Mesendoderm (in vitro differentiated cells): ENCODE measurements at regions not wholly inside any gene's neighbourhood (a gene's known extent, or its start where the extent isn't known, plus 50 kb on each side); places are given as distances from the start of the nearest gene placed in this dataset.

Experiments
- DNase-seq: peaks from one replicate; pipeline ENCODE4 v3.0.0; 2013
- H2AK5ac ChIP-seq: 2 replicates; pipeline ENCODE4 v1.6.1; 2013; ENCODE audit warnings: low read length, inconsistent platforms
- H2BK120ac ChIP-seq: 2 replicates; pipeline ENCODE4 v1.6.1; 2013; ENCODE audit warnings: low read depth, mild to moderate bottlenecking, low read length, moderate library complexity, mixed read lengths
- H2BK15ac ChIP-seq: replicated peaks from 2 replicates; pipeline ENCODE4 v1.6.1; 2013; ENCODE audit warnings: low read depth, mild to moderate bottlenecking, moderate library complexity
- H2BK5ac ChIP-seq: 2 replicates; pipeline ENCODE4 v1.6.1; 2013; ENCODE audit warnings: low read length, inconsistent platforms
- H3K18ac ChIP-seq: 2 replicates; pipeline ENCODE4 v1.6.1; 2013; ENCODE audit warnings: mild to moderate bottlenecking, low read length, mixed read lengths
- H3K23ac ChIP-seq: one replicate; pipeline ENCODE4 v1.6.1; 2013; ENCODE audit warnings: low read length
- H3K27ac ChIP-seq: 2 replicates; pipeline ENCODE4 v1.5.1; 2013; ENCODE audit warnings: low read depth, mild to moderate bottlenecking, inconsistent platforms, low read length, moderate library complexity
- H3K27me3 ChIP-seq: 2 replicates; pipeline ENCODE4 v1.6.1; 2013; ENCODE audit warnings: low read length, control low read depth, mild to moderate bottlenecking, inconsistent platforms; ENCODE audit not compliant: insufficient read depth, poor library complexity
- H3K36me3 ChIP-seq: 2 replicates; pipeline ENCODE4 v1.6.1; 2013; ENCODE audit warnings: low read length, inconsistent platforms; ENCODE audit not compliant: control insufficient read depth, insufficient read depth
- H3K4ac ChIP-seq: one replicate; pipeline ENCODE4 v1.6.1; 2013; ENCODE audit warnings: low read depth, mild to moderate bottlenecking, low read length, moderate library complexity
- H3K4me1 ChIP-seq: 2 replicates; pipeline ENCODE4 v1.6.1; 2013; ENCODE audit warnings: low read depth, low read length, inconsistent platforms; ENCODE audit not compliant: control insufficient read depth
- H3K4me2 ChIP-seq: 2 replicates; pipeline ENCODE4 v1.6.1; 2013; ENCODE audit warnings: low read length
- H3K4me3 ChIP-seq: 2 replicates; pipeline ENCODE4 v1.5.1; 2013; ENCODE audit warnings: mild to moderate bottlenecking, low read length
- H3K56ac ChIP-seq: one replicate; pipeline ENCODE4 v1.6.1; 2013; ENCODE audit warnings: low read length
- H3K79me1 ChIP-seq: 2 replicates; pipeline ENCODE4 v1.6.1; 2013; ENCODE audit warnings: low read length, inconsistent platforms
- H3K79me2 ChIP-seq: 2 replicates; pipeline ENCODE4 v1.6.1; 2013; ENCODE audit warnings: mild to moderate bottlenecking, low read length; ENCODE audit not compliant: control insufficient read depth, insufficient read depth
- H3K9ac ChIP-seq: 2 replicates; pipeline ENCODE4 v1.6.1; 2013; ENCODE audit warnings: low read length, inconsistent platforms
- H4K5ac ChIP-seq: one replicate; pipeline ENCODE4 v1.6.1; 2013; ENCODE audit warnings: low read length
- H4K8ac ChIP-seq: one replicate; pipeline ENCODE4 v1.6.1; 2013; ENCODE audit warnings: low read depth, mild to moderate bottlenecking, control low read depth, low read length, moderate library complexity
- WGBS: extraction: QIAGEN DNeasy Blood & Tissue Kit; methylation state at CpG from one replicate; pipeline ENCODE4 v1.1.7; 2013; ENCODE audit warnings: low lambda C conversion rate, missing lambda C conversion rate; ENCODE audit not compliant: insufficient coverage; ENCODE audit errors: extremely low coverage; 5-methylcytosine and 5-hydroxymethylcytosine counted together

DNA sequence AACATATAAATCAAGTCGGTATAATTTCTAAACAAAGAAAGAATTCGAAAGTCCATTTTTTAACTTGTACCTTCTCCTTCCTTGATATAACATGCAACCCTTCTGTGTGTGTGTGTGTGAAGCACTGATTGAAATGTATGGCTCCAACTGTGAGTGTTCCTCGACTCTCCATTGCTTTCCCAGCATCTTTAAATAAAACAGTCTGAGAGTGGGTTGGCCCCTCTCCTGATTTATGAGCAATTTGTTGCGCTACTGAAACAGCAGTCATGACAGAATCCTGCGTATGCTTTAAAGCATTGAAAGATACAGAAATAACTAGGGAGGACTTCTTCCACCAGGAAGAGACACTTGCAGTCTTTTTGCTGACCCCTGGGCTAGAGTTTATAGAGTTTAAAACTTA is 340.0 kb upstream of the SATB1 start:
- no peak overlapping the region for H3K27ac ChIP-seq
- no peak overlapping the region for H3K18ac ChIP-seq
- H2BK15ac ChIP-seq: no peak overlapping the region
- no peak overlapping the region for H4K5ac ChIP-seq
- H3K56ac ChIP-seq: no peak overlapping the region
- no peaks in the 10 kb centered on the region for H3K4me1 ChIP-seq
- no peak overlapping the region for H3K23ac ChIP-seq
- H3K27me3 ChIP-seq: no peaks in the 10 kb centered on the region
- no peaks in the 10 kb centered on the region for H3K36me3 ChIP-seq
- H3K4me2 ChIP-seq: no peak overlapping the region
- WGBS: no CpG with 5 or more reads among the region's 5 CpGs
- no peak overlapping the region for H2BK5ac ChIP-seq
- H4K8ac ChIP-seq: no peak overlapping the region
- no peak overlapping the region for H3K4ac ChIP-seq
- no peak for DNase-seq
- H2AK5ac ChIP-seq: no peak overlapping the region
- H3K79me2 ChIP-seq: no peaks in the 10 kb centered on the region
- H3K9ac ChIP-seq: no peak overlapping the region
- no peak overlapping the region for H3K4me3 ChIP-seq
- H3K79me1 ChIP-seq: no peaks in the 10 kb centered on the region
- no peak overlapping the region for H2BK120ac ChIP-seq

DNA sequence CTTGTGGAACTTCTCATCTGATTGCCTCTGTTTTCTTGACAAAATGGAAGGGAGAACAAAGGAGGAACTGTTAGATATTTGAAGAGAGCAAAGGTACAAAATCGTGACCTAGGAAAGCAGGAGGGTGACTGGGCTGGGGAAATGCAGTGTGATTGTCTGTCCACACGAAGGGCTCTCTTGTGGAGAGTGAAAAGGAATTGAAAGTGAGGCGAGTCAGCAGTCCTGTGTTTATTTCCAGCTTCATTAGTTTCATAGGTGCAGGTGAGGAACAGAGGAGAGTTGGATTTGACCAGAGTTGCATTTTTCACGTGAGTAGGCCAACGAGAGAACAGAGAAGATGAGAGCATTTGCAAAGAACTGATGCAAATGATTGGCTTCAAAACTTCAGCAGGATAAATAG is 336.4 kb upstream of the SATB1 start:
- Histone ChIP-seq H3K4me2 (no peak overlapping the region), H3K4me1 (no peaks in the 10 kb centered on the region), H3K4me3 (no peak overlapping the region), H3K4ac (no peak overlapping the region), H4K8ac (no peak overlapping the region), H3K18ac (no peak overlapping the region), H4K5ac (no peak overlapping the region), H3K79me2 (no peaks in the 10 kb centered on the region), H3K56ac (no peak overlapping the region), H3K27me3 (no peaks in the 10 kb centered on the region), H2BK120ac (no peak overlapping the region), H3K79me1 (no peaks in the 10 kb centered on the region), H2BK5ac (no peak overlapping the region), H2AK5ac (no peak overlapping the region), H3K23ac (no peak overlapping the region), H3K9ac (no peak overlapping the region), H2BK15ac (no peak overlapping the region), H3K27ac (no peak overlapping the region), H3K36me3 (no peaks in the 10 kb centered on the region)
- DNase-seq: no peak
- no CpG with 5 or more reads among the region's 5 CpGs for WGBS

DNA sequence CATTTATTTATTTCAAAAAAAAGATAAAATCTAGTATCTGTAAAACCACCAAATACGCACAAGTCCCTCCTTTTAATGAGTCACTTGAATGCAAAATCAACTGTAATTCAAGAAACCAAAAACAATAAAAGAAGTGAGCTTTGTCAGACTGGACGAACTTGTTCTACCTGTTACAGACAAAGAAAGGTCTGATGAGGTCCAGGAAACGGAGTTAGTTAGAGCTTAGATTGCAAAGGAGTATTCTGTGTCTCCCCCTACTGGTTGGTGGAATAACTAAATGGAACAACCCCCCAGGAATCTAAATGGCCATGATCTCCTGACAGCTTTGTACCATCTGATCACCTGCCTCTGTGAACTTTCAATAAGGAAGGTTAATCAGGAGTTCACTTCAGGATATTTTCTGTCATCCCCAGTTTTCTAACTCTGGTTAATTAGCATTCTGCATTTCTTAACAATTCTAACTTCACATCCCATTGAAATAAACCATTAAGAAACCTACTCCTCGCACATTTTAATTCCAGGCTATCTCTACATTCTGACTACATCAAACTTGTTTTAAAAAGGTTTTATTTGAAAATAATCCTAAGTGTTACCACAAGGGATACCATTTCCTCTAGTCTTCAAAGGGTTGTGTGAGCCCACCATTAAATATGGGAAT is 333.0 kb upstream of the SATB1 start:
- no peaks in the 10 kb centered on the region for H3K36me3 ChIP-seq
- no peak overlapping the region for H3K23ac ChIP-seq
- no peak overlapping the region for H2BK120ac ChIP-seq
- H3K4me3 ChIP-seq: no peak overlapping the region
- H4K8ac ChIP-seq: no peak overlapping the region
- no peaks in the 10 kb centered on the region for H3K27me3 ChIP-seq
- H3K9ac ChIP-seq: no peak overlapping the region
- no peak overlapping the region for H3K56ac ChIP-seq
- no peaks in the 10 kb centered on the region for H3K4me1 ChIP-seq
- no peak overlapping the region for H4K5ac ChIP-seq
- peak; percentile 91 for DNase-seq
- H3K18ac ChIP-seq: no peak overlapping the region
- no peak overlapping the region for H2BK5ac ChIP-seq
- no peak overlapping the region for H2BK15ac ChIP-seq
- H3K79me1 ChIP-seq: no peaks in the 10 kb centered on the region
- 100% methylated on average over 1 of the region's 4 CpGs for WGBS
- no peak overlapping the region for H2AK5ac ChIP-seq
- H3K4ac ChIP-seq: no peak overlapping the region
- no peak overlapping the region for H3K27ac ChIP-seq
- no peaks in the 10 kb centered on the region for H3K79me2 ChIP-seq
- H3K4me2 ChIP-seq: no peak overlapping the region

DNA sequence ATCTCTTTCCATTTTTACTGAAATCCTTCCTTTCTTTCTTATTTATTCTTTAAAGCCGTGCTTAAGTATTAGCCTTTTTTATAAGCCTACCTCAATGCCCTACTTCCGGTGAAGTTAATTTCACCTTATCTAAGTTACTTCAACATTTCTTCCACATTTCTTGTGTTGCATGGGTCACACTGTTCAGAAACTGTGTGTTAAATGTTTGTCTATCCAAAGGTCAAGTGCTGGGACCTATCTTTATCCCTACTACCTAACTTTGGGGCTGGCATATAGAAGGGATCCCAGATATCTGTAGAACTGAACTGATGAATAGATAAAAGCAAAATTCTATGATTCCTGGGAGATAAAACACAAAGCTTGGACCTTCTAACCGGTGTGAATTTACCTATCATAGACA is 332.3 kb upstream of the SATB1 start:
- no peaks in the 10 kb centered on the region for H3K36me3 ChIP-seq
- no peaks in the 10 kb centered on the region for H3K79me1 ChIP-seq
- H2BK15ac ChIP-seq: no peak overlapping the region
- H3K23ac ChIP-seq: no peak overlapping the region
- H4K8ac ChIP-seq: no peak overlapping the region
- H3K4ac ChIP-seq: no peak overlapping the region
- H3K9ac ChIP-seq: no peak overlapping the region
- H3K4me3 ChIP-seq: no peak overlapping the region
- H3K18ac ChIP-seq: no peak overlapping the region
- H2AK5ac ChIP-seq: no peak overlapping the region
- H3K4me2 ChIP-seq: no peak overlapping the region
- H3K27ac ChIP-seq: no peak overlapping the region
- H3K56ac ChIP-seq: no peak overlapping the region
- no peaks in the 10 kb centered on the region for H3K79me2 ChIP-seq
- no peak overlapping the region for H2BK120ac ChIP-seq
- no peak overlapping the region for H4K5ac ChIP-seq
- H2BK5ac ChIP-seq: no peak overlapping the region
- DNase-seq: no peak
- 100% methylated on average over 1 of the region's 3 CpGs for WGBS
- H3K4me1 ChIP-seq: no peaks in the 10 kb centered on the region
- no peaks in the 10 kb centered on the region for H3K27me3 ChIP-seq

DNA sequence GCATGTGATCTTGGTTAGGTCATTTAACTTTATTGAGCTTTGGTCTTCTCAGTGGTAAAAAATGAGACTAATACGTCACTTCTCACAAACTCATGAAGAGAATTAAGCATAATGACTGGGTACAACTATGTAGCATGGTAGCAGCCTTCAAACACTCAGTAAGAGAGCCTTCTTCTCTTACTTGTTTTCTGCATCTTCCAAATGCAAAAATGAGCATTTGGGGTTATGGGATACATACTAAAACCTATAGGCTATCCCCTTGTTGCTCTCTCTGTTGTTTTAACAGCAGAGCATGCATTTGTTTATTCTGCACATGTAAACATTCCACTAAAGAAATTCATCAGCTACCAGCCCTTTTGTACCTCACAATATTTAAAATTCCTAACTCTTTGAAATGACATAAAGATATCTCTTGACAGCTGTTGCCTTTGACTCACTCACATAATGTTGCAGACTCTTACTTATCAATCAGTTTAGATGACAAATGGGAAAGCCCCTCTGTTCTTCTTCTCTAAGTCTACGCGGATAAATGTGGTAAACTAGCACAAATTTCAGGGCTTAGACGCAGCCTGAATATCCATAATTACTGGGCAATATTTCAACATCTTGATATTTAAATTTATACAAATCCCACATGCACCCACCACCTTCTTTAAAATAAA is 327.3 kb upstream of the SATB1 start:
- H3K79me2 ChIP-seq: no peaks in the 10 kb centered on the region
- no peak overlapping the region for H2BK15ac ChIP-seq
- H3K56ac ChIP-seq: no peak overlapping the region
- H3K4me3 ChIP-seq: no peak overlapping the region
- H2BK120ac ChIP-seq: no peak overlapping the region
- H2AK5ac ChIP-seq: no peak overlapping the region
- no peaks in the 10 kb centered on the region for H3K36me3 ChIP-seq
- no peak overlapping the region for H4K8ac ChIP-seq
- no peak for DNase-seq
- no peak overlapping the region for H4K5ac ChIP-seq
- no peak overlapping the region for H3K18ac ChIP-seq
- H3K79me1 ChIP-seq: no peaks in the 10 kb centered on the region
- H3K4me1 ChIP-seq: no peaks in the 10 kb centered on the region
- no peak overlapping the region for H3K23ac ChIP-seq
- H3K4ac ChIP-seq: no peak overlapping the region
- H3K27ac ChIP-seq: no peak overlapping the region
- WGBS: no CpG with 5 or more reads among the region's 4 CpGs
- H3K9ac ChIP-seq: no peak overlapping the region
- no peak overlapping the region for H3K4me2 ChIP-seq
- no peak overlapping the region for H2BK5ac ChIP-seq
- H3K27me3 ChIP-seq: no peaks in the 10 kb centered on the region

DNA sequence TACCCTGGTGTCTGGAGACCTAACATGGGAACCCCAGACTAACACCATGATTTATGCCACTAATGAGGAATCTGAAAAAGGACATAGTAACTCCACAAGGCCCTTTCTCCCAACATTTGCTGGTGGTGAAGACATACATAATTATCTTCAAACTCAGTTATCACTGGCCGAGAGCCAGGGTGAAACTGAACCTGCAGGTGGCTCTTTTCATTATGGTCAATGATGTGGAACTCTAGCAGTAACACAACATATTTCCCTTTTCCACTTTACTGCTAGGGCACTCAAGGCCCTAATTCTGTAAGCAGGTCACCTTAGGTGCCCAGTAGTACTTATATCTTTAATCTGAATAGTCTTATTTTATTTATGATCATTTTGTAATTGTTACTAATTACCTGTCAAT is 326.4 kb upstream of the SATB1 start:
- H3K4me3 ChIP-seq: no peak overlapping the region
- no peak overlapping the region for H4K8ac ChIP-seq
- no peak overlapping the region for H3K23ac ChIP-seq
- no peaks in the 10 kb centered on the region for H3K27me3 ChIP-seq
- H3K4ac ChIP-seq: no peak overlapping the region
- no peak overlapping the region for H2BK15ac ChIP-seq
- no peak overlapping the region for H3K4me2 ChIP-seq
- no CpG with 5 or more reads among the region's 1 CpG for WGBS
- H3K9ac ChIP-seq: no peak overlapping the region
- no peak overlapping the region for H2BK120ac ChIP-seq
- no peak overlapping the region for H4K5ac ChIP-seq
- no peak for DNase-seq
- H3K79me1 ChIP-seq: no peaks in the 10 kb centered on the region
- no peak overlapping the region for H3K27ac ChIP-seq
- no peak overlapping the region for H3K56ac ChIP-seq
- H3K18ac ChIP-seq: no peak overlapping the region
- H3K79me2 ChIP-seq: no peaks in the 10 kb centered on the region
- H3K36me3 ChIP-seq: no peaks in the 10 kb centered on the region
- no peak overlapping the region for H2AK5ac ChIP-seq
- no peak overlapping the region for H2BK5ac ChIP-seq
- H3K4me1 ChIP-seq: no peaks in the 10 kb centered on the region
